NCI-H1694 treated with DMSO at 0.1 percent for 48 hours (cell line): ENCODE measurements at regions not wholly inside any gene's neighbourhood (a gene's known extent, or its start where the extent isn't known, plus 50 kb on each side); places are given as distances from the start of the nearest gene placed in this dataset.
A peak's percentile ranks its signal among the peaks of the same experiment; 100 is the strongest.
"Not testable (repeated sequence)": the region's sequence is repeated elsewhere in the genome, so short reads cannot be mapped to it uniquely, and the experiment has no call there.

Source experiments
- DNase-seq: peaks from one replicate; lab custom pipeline; 2025; lab: John Stamatoyannopoulos, UW

- DNase-seq: peak; percentile 43
Observed at GRCh38 chrX:131827935-131828334, 195.2 kb upstream of the STK26 start.

- DNase-seq: no peak
Observed at GRCh38 chrX:131828482-131828881, 194.6 kb upstream of the STK26 start.

- DNase-seq: peak; percentile 86
Observed at GRCh38 chrX:131830400-131831184, 192.5 kb upstream of the STK26 start.

- DNase-seq: no peak
Observed at GRCh38 chrX:131831185-131831520, 191.9 kb upstream of the STK26 start.

- DNase-seq: no peak
Observed at GRCh38 chrX:131836161-131836560, 186.9 kb upstream of the STK26 start.

- no peak for DNase-seq
Observed at GRCh38 chrX:131837325-131837724, 185.8 kb upstream of the STK26 start.

GRCh38 chrX:131840799-131841495 lies 182.2 kb upstream of the STK26 start:
- DNase-seq: no peak

- DNase-seq: peak; percentile 46
Observed at GRCh38 chrX:131841496-131842437, 181.3 kb upstream of the STK26 start.

- DNase-seq: no peak
Observed at GRCh38 chrX:131843987-131844386, 179.1 kb upstream of the STK26 start.

- no peak for DNase-seq
Observed at GRCh38 chrX:131845201-131845600, 177.9 kb upstream of the STK26 start.

GRCh38 chrX:131845771-131846170 lies 177.3 kb upstream of the STK26 start:
- DNase-seq: no peak

- not testable (repeated sequence) for DNase-seq
Observed at GRCh38 chrX:131850964-131851363, 172.1 kb upstream of the STK26 start.

GRCh38 chrX:131853440-131853839 lies 169.7 kb upstream of the STK26 start:
- no peak for DNase-seq

- DNase-seq: peak; percentile 62
Observed at GRCh38 chrX:131854581-131854980, 168.5 kb upstream of the STK26 start.

GRCh38 chrX:131861088-131861787 lies 161.9 kb upstream of the STK26 start:
- no peak for DNase-seq

- DNase-seq: no peak
Observed at GRCh38 chrX:131862321-131862720, 160.8 kb upstream of the STK26 start.

GRCh38 chrX:131869182-131869581 lies 153.9 kb upstream of the STK26 start:
- no peak for DNase-seq

- no peak for DNase-seq
Observed at GRCh38 chrX:131874300-131874699, 148.8 kb upstream of the STK26 start.

- DNase-seq: not testable (repeated sequence)
Observed at GRCh38 chrX:131875827-131876226, 147.3 kb upstream of the STK26 start.

- no peak for DNase-seq
Observed at GRCh38 chrX:131881194-131881593, 141.9 kb upstream of the STK26 start.

- DNase-seq: not testable (repeated sequence)
Observed at GRCh38 chrX:131885042-131885441, 138.1 kb upstream of the STK26 start.

GRCh38 chrX:131893857-131894256 lies 129.2 kb upstream of the STK26 start:
- not testable (repeated sequence) for DNase-seq
